Suprapubic skin (tissue), 4 donors: ENCODE measurements at regions not wholly inside any gene's neighbourhood (a gene's known extent, or its start where the extent isn't known, plus 50 kb on each side); places are given as distances from the start of the nearest gene placed in this dataset.

ENCODE experiments used
- DNase-seq, 2 donors: peaks; one replicate each; pipeline ENCODE4 v3.0.0-alpha.2; 2019; ENCODE audit warnings: low spot score in 2 of 2
- H3K27ac ChIP-seq: fragments of 200-600 bp; sonication (generic); one replicate; pipeline ENCODE4 v1.5.1; 2019
- H3K27me3 ChIP-seq: fragments of 200-600 bp; sonication (generic); one replicate; pipeline ENCODE4 v1.5.1; 2019
- H3K36me3 ChIP-seq: fragments of 200-600 bp; sonication (generic); one replicate; pipeline ENCODE4 v1.5.1; 2019
- H3K4me1 ChIP-seq: fragments of 200-600 bp; sonication (generic); one replicate; pipeline ENCODE4 v1.5.1; 2019
- H3K4me3 ChIP-seq: fragments of 200-600 bp; sonication (generic); one replicate; pipeline ENCODE4 v1.5.1; 2019; ENCODE audit warnings: mild to moderate bottlenecking
- H3K9me3 ChIP-seq: fragments of 200-600 bp; sonication (generic); one replicate; pipeline ENCODE4 v1.5.1; 2019
- CTCF ChIP-seq, 2 donors: fragments of 200-600 bp in 1 of 2; fragments of 450-650 bp in 1 of 2; sonication (generic) in 1 of 2; IDR thresholded peaks; one replicate each; pipeline ENCODE4 v1.5.1; 2016 to 2019; ENCODE audit warnings: antibody characterized with exemption in 2 of 2, mild to moderate bottlenecking in 1 of 2, moderate library complexity in 1 of 2
- EP300 ChIP-seq: sonication (generic); formaldehyde crosslinking; IDR thresholded peaks from one replicate; pipeline ENCODE4 v1.6.1; 2017; ENCODE audit warnings: antibody characterized with exemption
- POLR2A ChIP-seq, 2 donors: fragments of 450-650 bp; IDR thresholded peaks; one replicate each; pipeline ENCODE4 v1.6.1; 2017; ENCODE audit warnings: antibody characterized with exemption in 2 of 2, mild to moderate bottlenecking in 2 of 2, moderate library complexity in 2 of 2
- POLR2AphosphoS5 ChIP-seq, 3 donors: sonication (generic); formaldehyde crosslinking; IDR thresholded peaks; one replicate each; pipeline ENCODE4 v1.6.1; 2017; ENCODE audit warnings: antibody characterized with exemption in 3 of 3
- WGBS: methylation state at CpG from one replicate; pipeline ENCODE4 v1.1.5; 2018; 5-methylcytosine and 5-hydroxymethylcytosine counted together

- H3K9me3 ChIP-seq = no peaks in the 10 kb centered on the region
- no peaks in the 10 kb centered on the region for H3K27me3 ChIP-seq
- H3K36me3 ChIP-seq = no peaks in the 10 kb centered on the region
- DNase-seq = no peak
- H3K27ac ChIP-seq = no peak overlapping the region
- 60% methylated on average over 5 of the region's 5 CpGs for WGBS
- TF ChIP-seq POLR2A (IDR thresholded peaks at IDR 0.05) = no peak
- no peak for TF ChIP-seq CTCF (IDR thresholded peaks at IDR 0.05)
- TF ChIP-seq EP300 = no peak
- TF ChIP-seq POLR2AphosphoS5 (IDR thresholded peaks at IDR 0.05) = no peak
- no peaks in the 10 kb centered on the region for H3K4me1 ChIP-seq
- no peak overlapping the region for H3K4me3 ChIP-seq
Observed at GRCh38 chr18:78108554-78108953, 858.9 kb downstream of the GALR1 start.

- Histone ChIP-seq H3K4me1 (no peaks in the 10 kb centered on the region), H3K36me3 (no peaks in the 10 kb centered on the region), H3K4me3 (no peak overlapping the region), H3K9me3 (no peaks in the 10 kb centered on the region), H3K27ac (no peak overlapping the region), H3K27me3 (no peaks in the 10 kb centered on the region)
- no peak for TF ChIP-seq CTCF (IDR thresholded peaks at IDR 0.05)
- no peak for TF ChIP-seq POLR2A (IDR thresholded peaks at IDR 0.05)
- TF ChIP-seq EP300 = no peak
- TF ChIP-seq POLR2AphosphoS5 (IDR thresholded peaks at IDR 0.05) = no peak
- DNase-seq = no peak
- WGBS = 82% methylated on average over 22 of the region's 22 CpGs
Observed at GRCh38 chr18:78113136-78113939, 863.7 kb downstream of the GALR1 start.

GRCh38 chr18:78113940-78114251 lies 864.2 kb downstream of the GALR1 start:
- DNase-seq = no peak
- Histone ChIP-seq H3K36me3 (no peaks in the 10 kb centered on the region), H3K27me3 (no peaks in the 10 kb centered on the region), H3K9me3 (no peaks in the 10 kb centered on the region), H3K27ac (no peak overlapping the region), H3K4me3 (no peak overlapping the region), H3K4me1 (no peaks in the 10 kb centered on the region)
- TF ChIP-seq CTCF (IDR thresholded peaks at IDR 0.05) = no peak
- no peak for TF ChIP-seq POLR2A (IDR thresholded peaks at IDR 0.05)
- TF ChIP-seq POLR2AphosphoS5 (IDR thresholded peaks at IDR 0.05) = no peak
- TF ChIP-seq EP300 = no peak
- 89% methylated on average over 7 of the region's 7 CpGs for WGBS

GRCh38 chr18:78115896-78116561 lies 863.6 kb upstream of the SALL3 start:
- WGBS = 100% methylated on average over 1 of the region's 1 CpG
- TF ChIP-seq POLR2A (IDR thresholded peaks at IDR 0.05) (no peak), CTCF (IDR thresholded peaks at IDR 0.05) (no peak), POLR2AphosphoS5 (IDR thresholded peaks at IDR 0.05) (no peak), EP300 (no peak)
- H3K27ac ChIP-seq = no peak overlapping the region
- no peaks in the 10 kb centered on the region for H3K36me3 ChIP-seq
- no peaks in the 10 kb centered on the region for H3K9me3 ChIP-seq
- H3K4me3 ChIP-seq = no peak overlapping the region
- no peaks in the 10 kb centered on the region for H3K4me1 ChIP-seq
- no peaks in the 10 kb centered on the region for H3K27me3 ChIP-seq
- DNase-seq = no peak

GRCh38 chr18:78123144-78123909 lies 856.3 kb upstream of the SALL3 start:
- Histone ChIP-seq H3K27me3 (peaks cover 2% of the 10 kb centered on the region), H3K9me3 (no peaks in the 10 kb centered on the region), H3K4me3 (no peak overlapping the region), H3K27ac (no peak overlapping the region), H3K4me1 (no peaks in the 10 kb centered on the region), H3K36me3 (no peaks in the 10 kb centered on the region)
- no peak for DNase-seq
- TF ChIP-seq POLR2AphosphoS5 (IDR thresholded peaks at IDR 0.05) = no peak
- TF ChIP-seq POLR2A (IDR thresholded peaks at IDR 0.05) = no peak
- no peak for TF ChIP-seq CTCF (IDR thresholded peaks at IDR 0.05)
- no peak for TF ChIP-seq EP300
- WGBS = 81% methylated on average over 14 of the region's 24 CpGs
